ENCODE measurements at regions not wholly inside any gene's neighbourhood (a gene's known extent, or its start where the extent isn't known, plus 50 kb on each side); places are given as distances from the start of the nearest gene placed in this dataset.
"Not testable (repeated sequence)": the region's sequence is repeated elsewhere in the genome, so short reads cannot be mapped to it uniquely, and the experiment has no call there.

DNA sequence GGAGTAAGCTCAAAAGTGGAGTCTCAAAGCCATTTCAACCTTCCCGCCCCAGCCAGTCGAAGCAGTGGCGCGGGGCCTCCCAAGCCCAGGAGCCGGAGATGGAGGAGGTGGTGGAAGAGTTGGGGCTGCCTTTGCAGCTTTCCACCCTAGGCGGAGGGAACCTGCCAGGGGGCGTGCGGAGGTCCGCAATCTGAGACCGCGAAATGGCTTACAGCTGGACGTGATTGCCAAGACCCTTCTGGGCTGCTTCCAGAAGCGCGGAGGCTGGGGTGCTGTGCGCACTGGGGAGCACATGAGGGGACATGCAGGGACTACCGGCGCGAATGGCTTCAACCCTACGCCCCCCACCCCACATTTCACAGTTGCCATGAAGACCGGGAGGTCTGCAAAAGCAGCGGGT is 86.2 kb downstream of the PRR15 start:
- no peak for DNase-seq (ENCODE audit: low spot score)

GRCh38 chr7:29651477-29651876 is 87.8 kb downstream of the PRR15 start:
- DNase-seq (ENCODE audit: low spot score): no peak

GRCh38 chr7:29652556-29652955 is 88.9 kb downstream of the PRR15 start:
- DNase-seq (ENCODE audit: low spot score): no peak

- not testable (repeated sequence) for DNase-seq (ENCODE audit: low spot score)
Measured at GRCh38 chr7:29654340-29654739, 90.7 kb downstream of the PRR15 start.

- no peak for DNase-seq (ENCODE audit: low spot score)
Measured at GRCh38 chr7:29657288-29657687, 93.7 kb downstream of the PRR15 start.

GRCh38 chr7:29657856-29658255 is 94.2 kb downstream of the PRR15 start:
- no peak for DNase-seq (ENCODE audit: low spot score)

- not testable (repeated sequence) for DNase-seq (ENCODE audit: low spot score)
Measured at GRCh38 chr7:29659213-29659612, 95.6 kb downstream of the PRR15 start.

DNA sequence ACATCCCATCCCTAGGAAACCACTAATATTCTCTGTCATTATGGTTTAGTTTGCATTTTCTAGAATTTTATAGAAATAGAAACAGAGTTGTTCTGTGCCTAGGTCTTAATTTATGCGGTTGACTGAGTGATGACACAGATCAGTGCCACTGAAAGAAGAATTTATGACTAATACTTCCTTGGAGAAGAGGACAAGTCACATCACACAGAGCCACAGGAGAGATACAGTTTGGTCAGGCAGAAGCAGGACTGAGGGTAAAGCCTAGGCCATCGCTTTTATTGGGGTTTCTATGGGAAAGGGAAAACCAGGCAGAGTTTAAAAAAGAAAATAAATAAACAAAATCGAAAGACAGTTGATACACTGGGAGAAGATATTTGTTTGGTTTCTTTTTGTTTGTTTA is 99.3 kb downstream of the PRR15 start:
- DNase-seq (ENCODE audit: low spot score): not testable (repeated sequence)

- DNase-seq (ENCODE audit: low spot score): not testable (repeated sequence)
Measured at GRCh38 chr7:29664999-29665398, 101.4 kb downstream of the PRR15 start.

DNA sequence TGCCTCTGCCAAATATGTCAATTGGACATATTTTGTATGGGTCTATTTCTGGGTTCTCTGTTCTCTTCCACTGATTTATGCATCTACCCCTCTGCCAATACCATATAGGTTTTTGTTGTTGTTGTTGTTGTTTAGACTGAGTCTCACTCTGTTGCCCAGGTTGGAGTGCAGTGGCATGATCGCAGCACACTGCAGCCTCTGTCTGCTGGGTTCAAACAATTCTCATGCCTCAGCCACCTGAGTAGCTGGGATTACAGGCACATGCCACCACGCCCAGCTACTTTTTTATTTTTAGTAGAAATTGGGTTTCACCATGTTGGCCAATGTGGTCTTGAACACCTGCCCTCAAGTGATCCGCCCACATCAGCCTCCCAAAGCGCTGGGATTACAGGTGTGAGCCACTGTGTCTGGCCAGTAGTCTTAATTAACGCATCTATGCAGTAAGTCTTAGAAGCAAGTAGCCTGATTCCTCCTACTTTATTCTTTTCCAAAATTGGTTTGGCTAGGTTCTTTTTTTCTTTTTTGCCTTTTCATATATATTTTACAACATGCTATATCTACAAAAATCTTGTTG is 103.5 kb downstream of the PRR15 start:
- DNase-seq (ENCODE audit: low spot score): not testable (repeated sequence)

DNA sequence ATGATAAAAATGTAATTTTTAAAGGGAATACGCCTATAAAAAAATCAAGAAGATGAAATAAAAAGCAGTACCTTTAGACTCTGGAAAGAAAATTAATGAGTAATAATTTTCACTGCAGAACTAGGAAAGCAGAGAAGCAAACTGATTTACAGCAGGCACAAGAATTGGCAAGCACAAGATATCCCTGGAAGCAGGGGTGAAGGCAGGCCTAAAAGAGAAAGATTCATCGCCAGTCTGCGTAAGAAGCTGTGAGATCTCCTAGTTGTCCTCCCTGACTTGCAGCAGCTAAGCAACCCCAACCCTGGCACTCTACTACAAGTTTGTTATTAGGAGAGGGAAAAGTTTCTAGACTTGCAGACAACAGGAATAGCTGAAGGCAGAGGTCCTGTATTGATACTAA is 107.7 kb downstream of the PRR15 start:
- DNase-seq (ENCODE audit: low spot score): not testable (repeated sequence)

GRCh38 chr7:29673635-29674034 is 110.0 kb downstream of the PRR15 start:
- DNase-seq (ENCODE audit: low spot score): not testable (repeated sequence)

DNA sequence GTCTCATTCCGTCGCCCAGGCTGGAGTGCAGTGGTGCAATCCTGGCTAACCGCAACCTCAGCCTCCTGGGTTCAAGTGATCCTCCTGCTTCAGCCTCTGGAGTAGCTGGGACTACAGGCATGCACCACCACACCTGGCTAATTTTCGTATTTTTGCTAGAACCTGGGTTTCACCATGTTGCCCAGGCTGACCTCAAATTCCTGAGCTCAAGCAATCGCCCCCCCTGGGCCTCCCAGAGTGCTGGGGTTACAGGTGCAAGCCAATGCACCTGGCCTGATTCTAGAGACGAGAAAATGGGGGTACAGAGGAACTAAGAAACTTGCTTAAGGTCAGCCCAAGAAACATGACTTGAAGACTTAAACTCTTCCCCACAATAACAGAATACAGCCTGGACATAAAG is 111.0 kb downstream of the PRR15 start:
- DNase-seq (ENCODE audit: low spot score): not testable (repeated sequence)

DNA sequence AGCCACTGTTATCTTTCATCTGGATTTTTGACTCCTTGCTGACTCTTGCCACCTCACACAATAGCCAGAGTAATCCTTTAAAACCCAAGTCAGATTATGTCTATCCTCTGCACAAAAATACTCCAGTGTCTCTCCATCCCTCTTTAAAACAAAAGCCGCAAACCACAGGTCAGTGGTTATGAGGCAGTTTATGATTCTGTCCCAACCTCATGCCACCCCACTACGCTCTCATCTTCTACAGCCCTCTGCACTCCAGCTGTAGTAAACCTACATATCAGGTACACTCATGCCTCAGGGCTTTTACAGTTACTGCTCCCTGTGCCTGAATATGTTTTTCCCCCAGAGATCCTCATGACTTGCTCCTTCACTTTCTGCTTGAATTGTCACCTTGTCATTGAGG is 113.6 kb downstream of the PRR15 start:
- DNase-seq (ENCODE audit: low spot score): not testable (repeated sequence)

DNA sequence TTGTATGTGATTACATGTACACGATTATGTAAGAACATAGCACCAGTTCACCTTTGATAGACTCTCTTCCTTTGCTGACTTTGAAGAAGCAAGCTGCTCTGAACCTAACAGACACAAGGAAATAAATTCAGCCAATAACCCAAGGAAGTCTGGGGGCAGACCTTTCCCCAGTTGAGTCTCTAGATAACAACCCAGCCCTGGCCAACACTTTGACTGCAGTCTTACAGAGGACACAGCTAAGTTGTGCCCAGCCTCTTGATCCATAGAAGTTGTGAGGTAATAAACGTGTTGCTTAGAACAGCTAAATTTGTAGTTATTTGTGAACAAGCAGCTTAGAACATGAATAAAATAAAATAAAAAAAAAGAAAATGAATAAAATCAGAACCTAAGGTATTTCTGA is 116.3 kb downstream of the PRR15 start:
- not testable (repeated sequence) for DNase-seq (ENCODE audit: low spot score)

- DNase-seq (ENCODE audit: low spot score): not testable (repeated sequence)
Measured at GRCh38 chr7:29680601-29681000, 117.0 kb downstream of the PRR15 start.

DNA sequence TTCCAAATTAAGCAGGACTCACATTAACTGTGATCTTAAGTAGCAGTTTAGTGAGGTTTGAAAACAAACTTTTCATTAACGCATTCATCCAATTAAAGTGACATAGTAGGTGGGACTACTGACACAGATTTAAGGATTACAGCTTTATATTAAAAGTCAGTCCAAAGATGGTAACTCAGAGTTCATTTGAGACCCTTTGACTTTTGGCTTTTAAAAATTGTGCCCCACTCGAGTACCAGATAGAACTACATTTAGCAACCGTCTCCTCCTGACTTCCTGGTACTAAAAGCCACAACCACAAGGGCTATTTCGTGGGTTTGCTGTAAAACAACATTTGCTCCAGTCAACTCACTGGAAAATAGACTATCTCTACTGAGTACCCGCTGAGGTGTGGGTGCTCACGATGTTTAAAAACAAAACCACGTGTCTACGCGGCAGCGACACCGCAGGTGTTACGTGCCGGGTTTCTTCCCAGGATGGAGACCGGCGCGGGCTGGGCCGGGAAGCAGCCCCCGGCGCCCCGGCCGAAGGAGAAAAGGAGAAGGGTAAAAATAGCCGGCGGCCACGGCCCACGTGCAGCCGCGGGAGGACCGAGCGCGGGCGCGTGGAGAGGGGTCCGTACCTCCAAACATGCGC is 120.6 kb downstream of the PRR15 start:
- DNase-seq (ENCODE audit: low spot score): peak; percentile 3

- DNase-seq (ENCODE audit: low spot score): peak; percentile 53
Measured at GRCh38 chr7:29684787-29685650, 121.3 kb upstream of the WIPF3 start.

GRCh38 chr7:29685651-29686271 is 120.5 kb upstream of the WIPF3 start:
- not testable (repeated sequence) for DNase-seq (ENCODE audit: low spot score)

- DNase-seq (ENCODE audit: low spot score): not testable (repeated sequence)
Measured at GRCh38 chr7:29690510-29690909, 115.8 kb upstream of the WIPF3 start.

DNA sequence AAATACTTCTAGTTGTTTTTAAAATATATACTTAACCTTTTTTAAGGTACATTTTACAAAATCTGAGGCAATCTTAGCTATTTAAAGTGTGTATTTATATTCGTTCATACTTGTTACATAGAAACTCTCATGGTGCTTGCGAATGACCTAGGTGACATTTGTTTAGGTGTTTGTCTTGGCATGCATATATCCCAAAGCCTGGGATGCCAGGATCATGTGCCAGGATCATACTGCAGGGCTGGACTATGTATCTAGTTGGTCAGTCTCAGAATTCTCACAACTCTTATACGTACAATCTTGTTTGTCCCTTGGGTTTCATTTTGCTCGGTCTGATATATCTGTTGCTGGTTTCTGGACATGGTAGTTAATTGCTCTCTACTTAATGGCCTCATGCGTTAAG is 109.9 kb upstream of the WIPF3 start:
- DNase-seq (ENCODE audit: low spot score): not testable (repeated sequence)

GRCh38 chr7:29699723-29700122 is 106.6 kb upstream of the WIPF3 start:
- not testable (repeated sequence) for DNase-seq (ENCODE audit: low spot score)
